ENCODE measurements at regions not wholly inside any gene's neighbourhood (a gene's known extent, or its start where the extent isn't known, plus 50 kb on each side); places are given as distances from the start of the nearest gene placed in this dataset.
"Not testable (repeated sequence)": the region's sequence is repeated elsewhere in the genome, so short reads cannot be mapped to it uniquely, and the experiment has no call there.

DNA sequence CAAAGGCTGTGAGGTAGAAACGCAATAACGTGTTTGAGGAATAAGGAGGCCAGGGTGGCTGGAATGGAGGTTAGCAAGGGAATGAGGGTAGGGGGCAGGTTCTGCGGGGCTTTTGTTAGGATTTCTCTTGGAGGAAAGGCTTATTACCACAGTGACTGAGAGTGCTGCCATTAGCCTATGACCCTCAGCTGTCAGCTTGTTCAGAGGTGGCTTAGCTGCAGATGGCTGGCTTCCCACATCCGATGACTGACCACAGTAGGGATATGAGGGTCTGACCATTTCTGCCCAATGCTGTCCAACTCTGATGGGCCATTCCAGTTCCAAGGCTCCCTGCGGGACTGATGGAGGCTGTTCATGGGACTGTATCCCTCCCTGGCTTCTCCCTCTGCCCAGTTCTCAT lies 181.8 kb downstream of the MIAT start:
- no peak overlapping the region for H3K4me2 ChIP-seq (ENCODE audit: low read length, poor library complexity, severe bottlenecking)
- H3K14ac ChIP-seq (ENCODE audit: low read length in 2 of 2) = no peak overlapping the region
- no peak overlapping the region for H3K4me3 ChIP-seq (ENCODE audit: insufficient read depth in 1 of 2, low read depth in 1 of 2, low read length in 2 of 2)
- DNase-seq = no peak
- H2BK12ac ChIP-seq (ENCODE audit: low read length in 2 of 2) = peak overlapping the region in 1 of 2 experiments; percentile 45
- H4K91ac ChIP-seq (ENCODE audit: low read length) = no peak overlapping the region
- H3K36me3 ChIP-seq (ENCODE audit: control insufficient read depth in 1 of 2, insufficient read depth in 2 of 2, low read depth in 1 of 2, low read length in 2 of 2) = no peaks in the 10 kb centered on the region
- no peak overlapping the region for H2BK5ac ChIP-seq (ENCODE audit: low read depth, low read length, poor library complexity, severe bottlenecking)
- no peak overlapping the region for H2BK15ac ChIP-seq (ENCODE audit: low read depth, poor library complexity, severe bottlenecking)
- H3K18ac ChIP-seq (ENCODE audit: low read depth in 1 of 2, low read length in 2 of 2) = no peak overlapping the region
- peaks cover 0 to 52% of the 10 kb centered on the region in 2 experiments for H3K27me3 ChIP-seq (ENCODE audit: control insufficient read depth in 1 of 2, insufficient read depth in 1 of 2, low read length in 2 of 2)
- no peak overlapping the region for H2AK5ac ChIP-seq (ENCODE audit: low read length, severe bottlenecking)
- H4K8ac ChIP-seq (ENCODE audit: low read length) = no peak overlapping the region
- no peaks in the 10 kb centered on the region for H3K79me1 ChIP-seq (replicated peaks; ENCODE audit: low read length, poor library complexity, severe bottlenecking)
- no peak overlapping the region for H3K23ac ChIP-seq (ENCODE audit: low read length in 2 of 2)
- peaks cover 5% of the 10 kb centered on the region for H3K4me1 ChIP-seq (ENCODE audit: control insufficient read depth, insufficient read depth, low read depth, low read length)
- no peaks in the 10 kb centered on the region for H3K9me3 ChIP-seq (ENCODE audit: control insufficient read depth, low read length)
- 85% methylated on average over 5 of the region's 5 CpGs for WGBS
- no peak overlapping the region for H2BK120ac ChIP-seq (ENCODE audit: low read depth, low read length)
- H3K27ac ChIP-seq (ENCODE audit: low read length, poor library complexity, severe bottlenecking) = no peak overlapping the region
- no peak overlapping the region for H3K9ac ChIP-seq (ENCODE audit: low read length)
- no peak overlapping the region for H2AFZ ChIP-seq (ENCODE audit: low read depth, low read length)
- H3K4ac ChIP-seq (ENCODE audit: low read depth in 1 of 2, low read length in 2 of 2) = no peak overlapping the region

DNA sequence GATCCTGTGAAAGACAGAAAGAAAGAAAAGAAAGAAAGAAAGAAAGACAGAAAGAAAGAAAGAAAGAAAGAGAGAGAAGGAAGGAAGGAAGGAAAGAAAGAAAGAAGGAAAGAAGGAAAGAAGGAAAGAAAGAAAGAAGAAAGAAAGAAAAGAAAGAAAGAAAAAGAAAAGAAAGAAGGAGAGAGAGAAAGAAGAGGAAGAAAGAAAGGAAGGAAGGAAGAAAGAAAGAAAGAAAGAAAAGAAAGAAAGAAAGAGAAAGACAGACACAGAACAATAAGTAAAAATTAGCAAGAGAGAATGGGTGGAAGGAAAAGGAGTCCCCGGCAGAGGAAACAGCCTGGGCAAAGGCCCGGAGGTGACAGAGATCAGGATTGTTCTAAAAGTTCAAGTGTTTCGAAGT lies 183.4 kb downstream of the MIAT start:
- H3K14ac ChIP-seq (ENCODE audit: low read length in 2 of 2); H3K79me1 ChIP-seq (replicated peaks; ENCODE audit: low read length, poor library complexity, severe bottlenecking); H3K27ac ChIP-seq (ENCODE audit: low read length, poor library complexity, severe bottlenecking); H3K36me3 ChIP-seq (ENCODE audit: control insufficient read depth in 1 of 2, insufficient read depth in 2 of 2, low read depth in 1 of 2, low read length in 2 of 2); H3K4me3 ChIP-seq (ENCODE audit: insufficient read depth in 1 of 2, low read depth in 1 of 2, low read length in 2 of 2); H2BK15ac ChIP-seq (ENCODE audit: low read depth, poor library complexity, severe bottlenecking); H3K4ac ChIP-seq (ENCODE audit: low read depth in 1 of 2, low read length in 2 of 2); H3K4me2 ChIP-seq (ENCODE audit: low read length, poor library complexity, severe bottlenecking); H3K9me3 ChIP-seq (ENCODE audit: control insufficient read depth, low read length); H3K9ac ChIP-seq (ENCODE audit: low read length); H2AK5ac ChIP-seq (ENCODE audit: low read length, severe bottlenecking); H2AFZ ChIP-seq (ENCODE audit: low read depth, low read length); H2BK5ac ChIP-seq (ENCODE audit: low read depth, low read length, poor library complexity, severe bottlenecking); H3K23ac ChIP-seq (ENCODE audit: low read length in 2 of 2); H2BK120ac ChIP-seq (ENCODE audit: low read depth, low read length); H3K18ac ChIP-seq (ENCODE audit: low read depth in 1 of 2, low read length in 2 of 2); DNase-seq; H4K8ac ChIP-seq (ENCODE audit: low read length); H2BK12ac ChIP-seq (ENCODE audit: low read length in 2 of 2); H4K91ac ChIP-seq (ENCODE audit: low read length): not testable (repeated sequence)
- 94% methylated on average over 3 of the region's 3 CpGs for WGBS
- Histone ChIP-seq H3K4me1 (ENCODE audit: control insufficient read depth, insufficient read depth, low read depth, low read length) (peaks cover 13% of the 10 kb centered on the region), H3K27me3 (ENCODE audit: control insufficient read depth in 1 of 2, insufficient read depth in 1 of 2, low read length in 2 of 2) (peaks cover 0 to 42% of the 10 kb centered on the region in 2 experiments)

DNA sequence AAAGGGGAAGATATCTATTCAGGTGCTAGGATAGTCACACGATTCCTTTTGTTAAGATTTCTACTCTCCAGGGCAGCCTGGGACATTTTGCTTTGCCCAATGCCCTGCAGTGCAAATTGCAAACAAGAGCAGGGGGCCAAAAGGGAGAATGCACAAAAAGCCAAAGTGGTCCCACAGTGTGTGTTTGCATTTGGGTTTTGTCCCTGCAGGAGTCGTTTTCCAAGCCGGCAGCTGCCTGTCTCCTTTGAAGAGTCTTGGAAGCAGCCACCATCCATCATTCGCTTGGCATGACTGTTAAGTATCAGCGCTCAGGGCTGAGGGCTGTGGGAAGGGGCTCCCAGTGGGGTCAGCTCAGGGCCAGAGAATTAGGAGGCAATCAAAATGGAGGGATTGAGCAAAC lies 184.7 kb downstream of the MIAT start:
- no peak overlapping the region for H3K4me2 ChIP-seq (ENCODE audit: low read length, poor library complexity, severe bottlenecking)
- no peak overlapping the region for H2BK15ac ChIP-seq (ENCODE audit: low read depth, poor library complexity, severe bottlenecking)
- no peak overlapping the region for H2AK5ac ChIP-seq (ENCODE audit: low read length, severe bottlenecking)
- no peak overlapping the region for H2AFZ ChIP-seq (ENCODE audit: low read depth, low read length)
- no peak overlapping the region for H4K91ac ChIP-seq (ENCODE audit: low read length)
- no peaks in the 10 kb centered on the region for H3K9me3 ChIP-seq (ENCODE audit: control insufficient read depth, low read length)
- no peaks in the 10 kb centered on the region for H3K79me1 ChIP-seq (replicated peaks; ENCODE audit: low read length, poor library complexity, severe bottlenecking)
- H2BK5ac ChIP-seq (ENCODE audit: low read depth, low read length, poor library complexity, severe bottlenecking) = no peak overlapping the region
- no peak overlapping the region for H3K4me3 ChIP-seq (ENCODE audit: insufficient read depth in 1 of 2, low read depth in 1 of 2, low read length in 2 of 2)
- H3K9ac ChIP-seq (ENCODE audit: low read length) = no peak overlapping the region
- no peak overlapping the region for H3K27ac ChIP-seq (ENCODE audit: low read length, poor library complexity, severe bottlenecking)
- no peak overlapping the region for H4K8ac ChIP-seq (ENCODE audit: low read length)
- no peak overlapping the region for H3K4ac ChIP-seq (ENCODE audit: low read depth in 1 of 2, low read length in 2 of 2)
- no peak for DNase-seq
- no peak overlapping the region for H3K18ac ChIP-seq (ENCODE audit: low read depth in 1 of 2, low read length in 2 of 2)
- no peak overlapping the region for H3K23ac ChIP-seq (ENCODE audit: low read length in 2 of 2)
- H3K4me1 ChIP-seq (ENCODE audit: control insufficient read depth, insufficient read depth, low read depth, low read length) = peaks cover 13% of the 10 kb centered on the region
- H3K36me3 ChIP-seq (ENCODE audit: control insufficient read depth in 1 of 2, insufficient read depth in 2 of 2, low read depth in 1 of 2, low read length in 2 of 2) = no peaks in the 10 kb centered on the region
- peaks cover 0 to 42% of the 10 kb centered on the region in 2 experiments for H3K27me3 ChIP-seq (ENCODE audit: control insufficient read depth in 1 of 2, insufficient read depth in 1 of 2, low read length in 2 of 2)
- WGBS = 69% methylated on average over 5 of the region's 5 CpGs
- no peak overlapping the region for H2BK120ac ChIP-seq (ENCODE audit: low read depth, low read length)
- no peak overlapping the region for H3K14ac ChIP-seq (ENCODE audit: low read length in 2 of 2)
- no peak overlapping the region for H2BK12ac ChIP-seq (ENCODE audit: low read length in 2 of 2)

DNA sequence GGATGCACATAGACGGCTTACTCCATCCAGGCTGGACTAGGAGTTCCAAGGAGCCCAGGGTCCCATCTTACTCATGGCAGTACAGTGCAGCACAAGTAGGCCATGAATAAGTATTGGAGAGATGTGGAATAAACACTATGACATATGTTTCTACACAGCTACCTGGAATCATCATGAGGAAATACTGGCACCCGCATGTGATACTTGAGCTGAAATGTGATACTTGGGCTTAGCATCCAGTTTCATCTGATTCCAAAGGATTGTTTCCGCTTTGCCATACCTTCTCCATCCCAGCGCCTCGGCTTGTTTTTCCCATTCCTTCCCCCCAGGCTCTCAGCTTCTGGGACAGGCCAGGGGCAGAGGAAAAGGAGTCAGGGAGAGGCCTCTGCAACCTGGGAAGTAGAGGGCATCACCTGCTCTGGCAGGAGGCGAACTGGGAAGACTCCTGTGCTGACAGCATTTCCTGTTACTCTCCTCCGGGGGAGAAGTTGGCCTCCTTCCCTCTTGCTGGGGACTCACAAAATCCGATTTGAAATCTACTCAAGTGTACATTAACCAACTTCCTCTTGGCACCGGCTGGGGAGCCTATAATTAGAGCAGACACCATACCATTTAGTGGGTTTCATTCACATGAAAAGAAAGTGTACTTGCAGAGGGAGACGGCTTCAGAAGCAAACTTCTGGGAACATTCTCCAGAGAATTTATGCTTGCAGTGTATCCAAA lies 187.8 kb downstream of the MIAT start:
- peak; percentile 13 for DNase-seq
- H4K8ac ChIP-seq (ENCODE audit: low read length) = no peak overlapping the region
- WGBS = 68% methylated on average over 10 of the region's 10 CpGs
- H3K23ac ChIP-seq (ENCODE audit: low read length in 2 of 2) = peak overlapping the region in 1 of 2 experiments; percentile 5
- no peak overlapping the region for H3K4ac ChIP-seq (ENCODE audit: low read depth in 1 of 2, low read length in 2 of 2)
- no peak overlapping the region for H2BK120ac ChIP-seq (ENCODE audit: low read depth, low read length)
- H3K14ac ChIP-seq (ENCODE audit: low read length in 2 of 2) = peak overlapping the region in 1 of 2 experiments; percentile 7
- H2AFZ ChIP-seq (ENCODE audit: low read depth, low read length) = no peak overlapping the region
- no peak overlapping the region for H3K4me3 ChIP-seq (ENCODE audit: insufficient read depth in 1 of 2, low read depth in 1 of 2, low read length in 2 of 2)
- no peaks in the 10 kb centered on the region for H3K79me1 ChIP-seq (replicated peaks; ENCODE audit: low read length, poor library complexity, severe bottlenecking)
- H3K4me1 ChIP-seq (ENCODE audit: control insufficient read depth, insufficient read depth, low read depth, low read length) = peaks cover 15% of the 10 kb centered on the region
- H2BK5ac ChIP-seq (ENCODE audit: low read depth, low read length, poor library complexity, severe bottlenecking) = no peak overlapping the region
- H3K27me3 ChIP-seq (ENCODE audit: control insufficient read depth in 1 of 2, insufficient read depth in 1 of 2, low read length in 2 of 2) = peaks cover 0 to 24% of the 10 kb centered on the region in 2 experiments
- H4K91ac ChIP-seq (ENCODE audit: low read length) = no peak overlapping the region
- no peak overlapping the region for H2BK15ac ChIP-seq (ENCODE audit: low read depth, poor library complexity, severe bottlenecking)
- no peaks in the 10 kb centered on the region for H3K9me3 ChIP-seq (ENCODE audit: control insufficient read depth, low read length)
- H2BK12ac ChIP-seq (ENCODE audit: low read length in 2 of 2) = no peak overlapping the region
- no peaks in the 10 kb centered on the region for H3K36me3 ChIP-seq (ENCODE audit: control insufficient read depth in 1 of 2, insufficient read depth in 2 of 2, low read depth in 1 of 2, low read length in 2 of 2)
- H3K9ac ChIP-seq (ENCODE audit: low read length) = no peak overlapping the region
- no peak overlapping the region for H2AK5ac ChIP-seq (ENCODE audit: low read length, severe bottlenecking)
- H3K4me2 ChIP-seq (ENCODE audit: low read length, poor library complexity, severe bottlenecking) = no peak overlapping the region
- no peak overlapping the region for H3K18ac ChIP-seq (ENCODE audit: low read depth in 1 of 2, low read length in 2 of 2)
- peak overlapping the region; percentile 21 for H3K27ac ChIP-seq (ENCODE audit: low read length, poor library complexity, severe bottlenecking)
